Mucosa of rectum (tissue), 2 donors: ENCODE measurements at regions not wholly inside any gene's neighbourhood (a gene's known extent, or its start where the extent isn't known, plus 50 kb on each side); places are given as distances from the start of the nearest gene placed in this dataset.
"Not testable (repeated sequence)": the region's sequence is repeated elsewhere in the genome, so short reads cannot be mapped to it uniquely, and the experiment has no call there.

ENCODE experiments used
- H3K27ac ChIP-seq, 2 donors: one replicate each; pipeline ENCODE4 v1.7.0; 2013; ENCODE audit warnings: inconsistent platforms in 2 of 2, low read depth in 2 of 2, low read length in 2 of 2
- H3K27me3 ChIP-seq, 2 donors: one replicate each; pipeline ENCODE4 v1.7.0; 2013; ENCODE audit warnings: low read length in 2 of 2; ENCODE audit not compliant: control insufficient read depth in 2 of 2, insufficient read depth in 2 of 2
- H3K36me3 ChIP-seq, 2 donors: one replicate each; pipeline ENCODE4 v1.7.0; 2013; ENCODE audit warnings: low read length in 2 of 2; ENCODE audit not compliant: control insufficient read depth in 2 of 2, insufficient read depth in 2 of 2
- H3K4me1 ChIP-seq, 2 donors: one replicate each; pipeline ENCODE4 v1.7.0; 2013; ENCODE audit warnings: low read length in 2 of 2, mild to moderate bottlenecking in 1 of 2; ENCODE audit not compliant: control insufficient read depth in 2 of 2, insufficient read depth in 2 of 2
- H3K4me3 ChIP-seq, 2 donors: one replicate each; pipeline ENCODE4 v1.7.0; 2013; ENCODE audit warnings: low read length in 2 of 2
- H3K9ac ChIP-seq, 2 donors: one replicate each; pipeline ENCODE4 v1.7.0; 2013; ENCODE audit warnings: low read length in 2 of 2, low read depth in 1 of 2, mild to moderate bottlenecking in 1 of 2
- H3K9me3 ChIP-seq, 2 donors: one replicate each; pipeline ENCODE4 v1.7.0; 2013; ENCODE audit warnings: low read length in 2 of 2; ENCODE audit not compliant: control insufficient read depth in 2 of 2
- donor health status: healthy.
- donor health status: Normal muscosa, but diverticular disease.

DNA sequence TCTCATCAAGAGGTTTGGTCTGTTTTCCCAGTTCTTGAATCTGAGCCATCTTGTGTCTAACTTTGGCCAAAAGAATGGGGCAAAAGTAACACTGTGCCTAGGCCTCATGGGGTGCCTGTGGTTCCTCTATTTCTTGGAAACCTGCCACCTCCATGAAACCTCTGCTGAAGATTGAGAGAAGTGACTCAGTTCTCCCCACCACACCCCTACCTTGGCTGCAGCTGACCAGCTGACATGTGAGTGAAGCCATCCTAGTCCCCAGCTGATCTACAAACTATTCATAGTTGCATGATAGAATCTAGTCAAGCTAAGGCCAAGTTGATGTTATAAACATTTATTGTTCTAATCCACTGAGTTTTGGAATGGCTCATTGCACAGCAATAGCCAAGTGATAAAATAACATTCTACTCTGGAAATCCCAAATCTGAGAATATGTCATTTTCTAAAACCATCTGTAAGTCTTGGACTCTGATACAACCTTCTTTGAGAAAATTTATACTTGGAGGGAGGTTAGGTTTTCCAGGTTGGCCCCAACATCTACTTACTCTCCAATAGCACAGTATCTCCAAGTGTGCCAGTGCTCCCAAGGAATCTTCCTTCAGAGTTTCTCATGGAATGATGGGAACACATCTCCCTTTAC lies 107.0 kb upstream of the SMLR1 start:
- H3K4me3 ChIP-seq = no peak overlapping the region

DNA sequence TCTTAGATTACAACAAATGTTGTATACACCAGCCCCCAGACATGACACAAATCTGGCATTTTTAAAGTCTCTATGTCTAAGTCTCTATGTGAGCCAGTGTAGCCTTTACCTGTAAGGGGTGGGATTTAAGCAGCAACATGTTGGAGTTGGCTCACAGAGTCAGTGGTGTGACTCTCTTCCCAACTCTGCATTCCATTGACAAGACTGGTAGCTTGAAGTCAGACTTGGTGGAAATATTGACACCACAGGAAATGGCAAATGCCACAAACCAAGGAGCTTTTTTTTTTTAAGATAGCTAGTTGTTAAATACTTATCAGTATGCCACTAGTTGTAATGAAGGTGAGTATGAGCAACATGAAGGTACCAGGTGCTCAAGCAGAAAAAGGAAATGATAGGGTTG lies 103.1 kb upstream of the SMLR1 start:
- no peak overlapping the region for H3K4me3 ChIP-seq

More for the DNA sequence above, 107.0 kb upstream of the SMLR1 start:
- Histone ChIP-seq H3K9ac (no peak overlapping the region), H3K27ac (no peak overlapping the region), H3K27me3 (no peaks in the 10 kb centered on the region), H3K4me1 (no peaks in the 10 kb centered on the region), H3K36me3 (no peaks in the 10 kb centered on the region), H3K9me3 (no peaks in the 10 kb centered on the region)

DNA sequence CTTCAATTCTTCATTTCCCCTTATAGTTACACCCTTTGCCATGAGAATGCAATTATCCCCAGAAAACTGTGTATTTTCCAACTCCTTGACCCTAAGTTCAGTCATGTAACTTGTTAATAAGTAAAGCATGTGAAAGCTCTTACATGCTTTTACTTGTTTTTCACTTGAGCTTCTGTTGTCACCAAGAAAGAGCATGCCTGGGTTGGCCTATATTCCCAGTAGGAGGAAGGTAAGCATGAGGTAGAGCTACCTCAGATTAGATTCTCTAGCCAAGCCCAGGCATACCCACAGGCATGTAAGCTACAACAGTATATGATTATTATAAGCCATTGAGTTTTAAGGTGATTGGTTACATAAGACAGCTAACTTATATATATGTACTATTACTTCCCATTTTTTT lies 101.7 kb upstream of the SMLR1 start:
- Histone ChIP-seq H3K9ac (no peak overlapping the region), H3K4me3 (no peak overlapping the region), H3K27me3 (no peaks in the 10 kb centered on the region)

More for the DNA sequence above, 103.1 kb upstream of the SMLR1 start:
- Histone ChIP-seq H3K4me1 (no peaks in the 10 kb centered on the region), H3K36me3 (no peaks in the 10 kb centered on the region), H3K9ac (no peak overlapping the region), H3K9me3 (no peaks in the 10 kb centered on the region), H3K27me3 (no peaks in the 10 kb centered on the region), H3K27ac (no peak overlapping the region)

DNA sequence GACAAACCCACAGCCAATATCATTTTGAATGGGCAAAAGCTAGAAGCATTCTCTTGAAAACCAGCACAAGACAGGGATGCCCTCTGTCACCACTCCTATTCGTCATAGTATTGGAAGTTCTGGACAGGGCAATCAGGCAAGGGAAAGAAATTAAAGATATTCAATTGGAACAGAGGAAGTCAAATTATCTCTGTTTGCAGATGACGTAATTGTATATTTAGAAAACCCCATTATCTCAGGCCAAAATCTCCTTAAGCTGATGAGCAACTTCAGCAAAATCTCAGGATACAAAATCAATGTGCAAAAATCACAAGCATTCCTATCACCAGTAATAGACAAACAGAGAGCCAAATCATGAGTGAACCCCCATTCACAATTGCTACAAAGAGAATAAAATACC lies 99.1 kb upstream of the SMLR1 start:
- not testable (repeated sequence) for H3K9me3 ChIP-seq, H3K27me3 ChIP-seq, H3K27ac ChIP-seq, H3K4me1 ChIP-seq, H3K4me3 ChIP-seq, H3K36me3 ChIP-seq, H3K9ac ChIP-seq

More for the DNA sequence above, 101.7 kb upstream of the SMLR1 start:
- H3K4me1 ChIP-seq = no peaks in the 10 kb centered on the region
- H3K27ac ChIP-seq = no peak overlapping the region
- H3K36me3 ChIP-seq = no peaks in the 10 kb centered on the region
- no peaks in the 10 kb centered on the region for H3K9me3 ChIP-seq

DNA sequence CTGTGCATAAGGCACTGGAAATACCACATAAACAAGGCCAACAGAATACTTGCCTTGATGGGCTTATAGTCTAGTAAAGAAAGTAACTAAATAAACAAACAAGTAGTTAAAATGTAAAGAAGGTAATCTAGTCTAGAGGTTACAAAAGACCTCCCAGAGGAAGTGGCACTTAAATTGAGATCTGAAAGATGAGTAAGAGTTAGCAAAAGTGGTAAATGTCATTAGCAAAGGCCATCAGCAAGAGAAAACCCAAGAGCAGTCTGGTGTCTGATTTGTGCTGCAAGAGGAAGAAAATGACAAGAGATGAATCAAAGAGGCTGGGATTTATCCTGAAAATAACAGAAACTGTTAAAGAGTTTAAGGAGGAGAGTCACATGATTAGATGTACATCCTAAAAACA lies 96.6 kb upstream of the SMLR1 start:
- H3K27ac ChIP-seq = no peak overlapping the region
- H3K9me3 ChIP-seq = no peaks in the 10 kb centered on the region
- no peaks in the 10 kb centered on the region for H3K36me3 ChIP-seq
- H3K4me3 ChIP-seq = no peak overlapping the region
- H3K4me1 ChIP-seq = no peaks in the 10 kb centered on the region
- H3K27me3 ChIP-seq = no peaks in the 10 kb centered on the region
- H3K9ac ChIP-seq = no peak overlapping the region

DNA sequence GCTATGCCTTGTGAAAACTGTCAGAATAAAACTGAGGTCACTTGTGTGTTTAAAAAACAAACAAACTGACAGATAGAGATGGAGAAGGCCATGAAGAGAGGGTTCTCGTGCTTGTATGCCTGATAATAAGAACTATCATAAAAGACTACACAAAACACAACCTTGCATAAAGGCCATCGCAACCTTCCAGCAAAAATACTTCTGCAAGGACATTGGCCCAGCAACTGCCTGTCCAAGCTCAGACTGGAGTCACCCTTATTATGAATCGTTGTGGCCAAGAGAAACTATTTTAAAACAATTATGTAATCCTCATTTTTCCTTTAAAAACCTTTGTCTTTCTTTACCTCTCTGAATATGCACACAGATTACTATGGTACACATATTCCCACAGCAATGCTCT lies 93.0 kb upstream of the SMLR1 start:
- Histone ChIP-seq H3K4me1 (no peaks in the 10 kb centered on the region), H3K27ac (no peak overlapping the region), H3K9me3 (no peaks in the 10 kb centered on the region), H3K27me3 (no peaks in the 10 kb centered on the region), H3K9ac (no peak overlapping the region), H3K4me3 (no peak overlapping the region), H3K36me3 (no peaks in the 10 kb centered on the region)

DNA sequence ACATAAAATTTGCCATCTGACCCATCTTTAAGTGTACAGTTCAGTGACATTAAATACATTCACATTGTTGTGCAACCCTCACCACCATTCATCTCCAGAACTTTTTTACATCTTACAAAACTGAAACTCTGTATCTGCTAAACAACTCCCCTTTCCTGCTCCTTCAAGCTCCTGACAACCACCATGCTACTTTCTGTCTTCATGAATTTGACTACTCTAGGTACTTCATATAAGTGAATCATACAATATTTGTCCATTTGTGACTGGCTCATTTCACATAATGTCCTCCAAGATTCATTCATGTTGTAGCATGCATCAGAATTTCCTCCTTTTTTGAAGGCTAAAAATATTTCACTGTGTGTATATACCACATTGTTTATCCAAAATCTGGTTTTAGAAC lies 86.9 kb upstream of the SMLR1 start:
- H3K27me3 ChIP-seq = no peaks in the 10 kb centered on the region
- H3K4me3 ChIP-seq = no peak overlapping the region
- H3K36me3 ChIP-seq = no peaks in the 10 kb centered on the region
- H3K9ac ChIP-seq = no peak overlapping the region
- H3K27ac ChIP-seq = no peak overlapping the region
- H3K4me1 ChIP-seq = no peaks in the 10 kb centered on the region
- H3K9me3 ChIP-seq = no peaks in the 10 kb centered on the region

DNA sequence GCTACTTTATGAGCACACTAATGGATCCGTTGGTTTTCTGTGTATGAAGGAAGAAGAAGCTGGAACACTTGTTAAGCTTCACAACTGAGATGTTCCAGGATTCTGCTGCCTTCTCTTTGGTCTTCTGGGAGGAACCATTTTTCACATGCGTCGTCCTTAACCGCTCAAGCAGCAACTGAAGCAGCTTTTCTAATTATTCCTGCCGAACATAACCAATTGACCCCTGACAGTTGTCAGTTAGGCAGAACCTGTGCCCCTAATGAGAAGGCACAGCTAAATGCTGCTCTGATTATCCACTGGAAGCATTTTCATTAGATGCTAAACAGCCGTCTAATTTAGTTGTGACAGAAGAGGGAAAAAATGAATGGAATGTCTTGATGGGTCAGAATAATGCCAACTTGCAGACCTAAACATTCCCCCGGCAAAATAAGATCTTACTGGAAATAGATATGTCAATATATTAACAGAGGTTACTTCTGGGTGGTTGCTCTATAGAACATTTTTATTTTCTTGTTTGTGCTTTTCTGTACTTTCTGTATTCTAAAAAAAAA lies 85.0 kb upstream of the SMLR1 start:
- H3K27ac ChIP-seq = no peak overlapping the region
- no peaks in the 10 kb centered on the region for H3K27me3 ChIP-seq
- H3K9ac ChIP-seq = no peak overlapping the region
- no peaks in the 10 kb centered on the region for H3K36me3 ChIP-seq
- H3K4me1 ChIP-seq = no peaks in the 10 kb centered on the region
- no peak overlapping the region for H3K4me3 ChIP-seq
- H3K9me3 ChIP-seq = no peaks in the 10 kb centered on the region

DNA sequence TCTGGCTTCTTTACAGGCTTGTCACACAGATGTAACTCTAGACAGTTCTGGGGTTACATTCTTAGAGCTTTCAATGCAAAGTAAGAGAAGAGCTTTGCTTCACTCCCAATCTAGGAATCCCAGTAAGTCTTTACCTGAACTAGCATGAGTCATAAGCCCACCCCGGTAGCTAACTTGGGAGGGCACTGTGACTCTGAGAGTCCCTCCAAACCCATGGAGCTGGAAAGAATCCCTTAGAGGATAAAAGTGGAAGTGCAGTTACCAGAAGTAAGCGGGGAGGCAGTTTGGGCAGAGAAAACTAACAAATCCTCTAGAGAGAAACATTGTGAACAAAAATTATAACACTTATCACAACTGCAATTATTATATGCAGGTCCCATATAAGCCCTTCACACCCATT lies 84.0 kb upstream of the SMLR1 start:
- Histone ChIP-seq H3K9ac (no peak overlapping the region), H3K4me3 (no peak overlapping the region), H3K27ac (no peak overlapping the region), H3K4me1 (no peaks in the 10 kb centered on the region), H3K27me3 (no peaks in the 10 kb centered on the region), H3K9me3 (no peaks in the 10 kb centered on the region), H3K36me3 (no peaks in the 10 kb centered on the region)

DNA sequence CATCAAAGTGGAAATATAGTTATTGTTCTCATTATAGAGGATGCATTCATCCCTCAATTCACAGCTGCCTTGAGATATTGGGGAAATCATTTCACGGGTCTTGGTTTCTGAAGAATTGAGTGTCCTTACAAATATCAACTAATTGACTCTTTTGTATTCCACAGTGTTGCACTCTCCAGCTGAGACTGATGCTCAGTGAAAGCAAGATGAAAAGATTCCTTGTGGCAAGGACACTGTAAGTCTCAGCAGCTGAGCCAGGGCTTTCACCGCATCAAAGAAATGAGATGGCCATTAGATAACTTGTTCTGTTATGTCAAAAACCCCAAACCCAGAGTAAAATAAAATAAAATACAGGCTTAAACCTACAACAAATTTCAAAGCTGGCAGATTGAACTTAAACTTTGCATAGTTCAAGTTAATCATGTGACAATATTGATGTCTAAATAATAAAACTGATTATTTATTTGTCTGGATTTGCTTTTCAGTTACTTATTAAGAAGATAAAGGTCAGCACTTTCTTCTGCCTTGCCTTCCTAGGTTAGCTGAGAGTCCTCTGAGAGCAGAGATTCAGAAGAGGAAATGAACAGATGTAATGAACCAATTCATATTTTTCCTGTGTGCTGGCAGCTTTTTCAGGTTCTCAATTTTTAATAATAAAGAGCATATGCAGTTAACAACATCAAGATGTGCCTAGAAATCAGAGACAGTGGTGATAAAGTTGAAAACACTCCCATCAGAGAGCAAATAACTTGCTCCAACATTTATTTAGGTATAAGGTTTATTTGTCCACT lies 82.4 kb upstream of the SMLR1 start:
- Histone ChIP-seq H3K27ac (no peak overlapping the region), H3K4me1 (no peaks in the 10 kb centered on the region), H3K27me3 (no peaks in the 10 kb centered on the region), H3K9me3 (peaks cover 0 to 5% of the 10 kb centered on the region in 2 donors), H3K9ac (no peak overlapping the region), H3K36me3 (no peaks in the 10 kb centered on the region), H3K4me3 (no peak overlapping the region)
